ENCODE measurements at regions not wholly inside any gene's neighbourhood (a gene's known extent, or its start where the extent isn't known, plus 50 kb on each side); places are given as distances from the start of the nearest gene placed in this dataset.
A peak's percentile ranks its signal among the peaks of the same experiment; 100 is the strongest.
"Not testable (repeated sequence)": the region's sequence is repeated elsewhere in the genome, so short reads cannot be mapped to it uniquely, and the experiment has no call there.

GRCh38 chr1:148315071-148315811, 163.2 kb upstream of the NBPF11 start:
- H3K9me3 ChIP-seq, result no peaks in the 10 kb centered on the region
- ATAC-seq, result peak; percentile 24
- intact Hi-C loops (cut with DNase I), result no loop called here
- H3K36me3 ChIP-seq, result no peaks in the 10 kb centered on the region
- H3K27me3 ChIP-seq, result peaks cover 32% of the 10 kb centered on the region
- H3K27ac ChIP-seq, result no peak overlapping the region
- H3K4me1 ChIP-seq, result peaks cover 4% of the 10 kb centered on the region
- TF ChIP-seq CTCF (IDR thresholded peaks at IDR 0.05), result no peak
- no peak for DNase-seq
- H3K4me3 ChIP-seq, result no peak overlapping the region

- no peak for TF ChIP-seq CTCF (IDR thresholded peaks at IDR 0.05)
- H3K36me3 ChIP-seq, result no peaks in the 10 kb centered on the region
- H3K9me3 ChIP-seq, result no peaks in the 10 kb centered on the region
- H3K27me3 ChIP-seq, result peaks cover 46% of the 10 kb centered on the region
- intact Hi-C loops (cut with DNase I), result no loop called here
- ATAC-seq (no peak), DNase-seq (no peak)
- H3K4me1 ChIP-seq, result no peaks in the 10 kb centered on the region
- H3K4me3 ChIP-seq, result no peak overlapping the region
- no peak overlapping the region for H3K27ac ChIP-seq
Observed at GRCh38 chr1:148310807-148311206, 158.7 kb upstream of the NBPF11 start.

- Histone ChIP-seq H3K4me3 (peak overlapping the region; percentile 25), H3K9me3 (no peaks in the 10 kb centered on the region), H3K27me3 (peaks cover 48% of the 10 kb centered on the region), H3K27ac (no peak overlapping the region), H3K36me3 (no peaks in the 10 kb centered on the region), H3K4me1 (no peaks in the 10 kb centered on the region)
- ATAC-seq, result peak; percentile 88
- no peak for TF ChIP-seq CTCF (IDR thresholded peaks at IDR 0.05)
- peak; percentile 90 for DNase-seq
- intact Hi-C loops (cut with DNase I), result no loop called here
Observed at GRCh38 chr1:148309940-148310500, 157.9 kb upstream of the NBPF11 start.

GRCh38 chr1:148308832-148309458, 156.9 kb upstream of the NBPF11 start:
- H3K27ac ChIP-seq, result no peak overlapping the region
- no peak for DNase-seq
- no peaks in the 10 kb centered on the region for H3K4me1 ChIP-seq
- H3K36me3 ChIP-seq, result no peaks in the 10 kb centered on the region
- no peak for TF ChIP-seq CTCF (IDR thresholded peaks at IDR 0.05)
- no peaks in the 10 kb centered on the region for H3K9me3 ChIP-seq
- no peak for ATAC-seq
- peaks cover 52% of the 10 kb centered on the region for H3K27me3 ChIP-seq
- intact Hi-C loops (cut with DNase I), result no loop called here
- H3K4me3 ChIP-seq, result no peak overlapping the region

- no peaks in the 10 kb centered on the region for H3K9me3 ChIP-seq
Observed at GRCh38 chr1:148307583-148308185, 155.6 kb upstream of the NBPF11 start.

GRCh38 chr1:148304935-148305334, 152.9 kb upstream of the NBPF11 start:
- H3K4me3 ChIP-seq; DNase-seq; intact Hi-C loops (cut with DNase I); H3K4me1 ChIP-seq; H3K27ac ChIP-seq; ATAC-seq; H3K9me3 ChIP-seq; H3K36me3 ChIP-seq: not testable (repeated sequence)
- H3K27me3 ChIP-seq, result peaks cover 41% of the 10 kb centered on the region

More at GRCh38 chr1:148307583-148308185, 155.6 kb upstream of the NBPF11 start:
- Histone ChIP-seq H3K4me3 (no peak overlapping the region), H3K27me3 (peaks cover 52% of the 10 kb centered on the region), H3K36me3 (no peaks in the 10 kb centered on the region), H3K27ac (no peak overlapping the region), H3K4me1 (no peaks in the 10 kb centered on the region)
- ATAC-seq (peak; percentile 83), DNase-seq (no peak)
- TF ChIP-seq CTCF (IDR thresholded peaks at IDR 0.05), result no peak
- intact Hi-C loops (cut with DNase I), result no loop called here

- peak overlapping the region; percentile 42 for H3K27ac ChIP-seq
- peak overlapping the region; percentile 42 for H3K4me3 ChIP-seq
- H3K9me3 ChIP-seq; H3K4me1 ChIP-seq; DNase-seq; H3K36me3 ChIP-seq; intact Hi-C loops (cut with DNase I): not testable (repeated sequence)
- ATAC-seq, result peak; percentile 89
- H3K27me3 ChIP-seq, result peaks cover 19% of the 10 kb centered on the region
Observed at GRCh38 chr1:148302586-148303364, 150.7 kb upstream of the NBPF11 start.

- H3K4me1 ChIP-seq; H3K27ac ChIP-seq; intact Hi-C loops (cut with DNase I); H3K36me3 ChIP-seq; ATAC-seq; DNase-seq; H3K27me3 ChIP-seq; H3K9me3 ChIP-seq; H3K4me3 ChIP-seq: not testable (repeated sequence)
Observed at GRCh38 chr1:148297852-148298251, 145.8 kb upstream of the NBPF11 start.
